Right cardiac atrium (tissue), 5 donors: ENCODE measurements at regions not wholly inside any gene's neighbourhood (a gene's known extent, or its start where the extent isn't known, plus 50 kb on each side); places are given as distances from the start of the nearest gene placed in this dataset.
A peak's percentile ranks its signal among the peaks of the same experiment; 100 is the strongest.

Experiments
- ATAC-seq, 2 donors: fragments of 200-7000 bp; cut with Tn5 transposase; one replicate each; pipeline versions ENCODE4 v1.8.0 to v1.9.1; 2020; ENCODE audit warnings: moderate library complexity in 2 of 2, mild to moderate bottlenecking in 1 of 2
- DNase-seq, 3 donors: peaks; one replicate each; pipeline ENCODE4 v3.0.0-alpha.2; 2020
- H3K27ac ChIP-seq: one replicate; pipeline ENCODE4 v1.5.1; 2013; ENCODE audit warnings: mild to moderate bottlenecking, low read length, control low read depth, moderate library complexity
- H3K27me3 ChIP-seq: one replicate; pipeline ENCODE4 v1.6.1; 2013; ENCODE audit not compliant: control insufficient read depth, insufficient read depth
- H3K4me1 ChIP-seq: one replicate; pipeline ENCODE4 v1.6.1; 2013; ENCODE audit warnings: low read length; ENCODE audit not compliant: control insufficient read depth, insufficient read depth
- H3K4me3 ChIP-seq: one replicate; pipeline ENCODE4 v1.5.1; 2013; ENCODE audit warnings: low read length, control low read depth
- H3K9me3 ChIP-seq: one replicate; pipeline ENCODE4 v1.6.1; 2013; ENCODE audit warnings: low read length; ENCODE audit not compliant: control insufficient read depth
- WGBS: extraction: QIAGEN DNeasy Blood & Tissue Kit; methylation state at CpG from one replicate; pipeline ENCODE4 v1.1.7; 2013; 5-methylcytosine and 5-hydroxymethylcytosine counted together
- intact Hi-C, 4 donors: fragments of 100-400 bp; cut with DNase I; formaldehyde crosslinking; loops; one replicate each; pipeline versions ENCODE4 v1.11.0 to v1.14.0; 2022 to 2023
- donor health status: healthy with polysubstance abuse.
- donor health status: DM: no; HTN: yes; CAD: no.
- donor health status: DM: no; HTN: no; CAD: no.
- donor health status: DM: no; HTN: yes; CAD: no; lungs with severe emphysema.
- donor health status: DM: yes; HTN: yes; CAD: no.

DNA sequence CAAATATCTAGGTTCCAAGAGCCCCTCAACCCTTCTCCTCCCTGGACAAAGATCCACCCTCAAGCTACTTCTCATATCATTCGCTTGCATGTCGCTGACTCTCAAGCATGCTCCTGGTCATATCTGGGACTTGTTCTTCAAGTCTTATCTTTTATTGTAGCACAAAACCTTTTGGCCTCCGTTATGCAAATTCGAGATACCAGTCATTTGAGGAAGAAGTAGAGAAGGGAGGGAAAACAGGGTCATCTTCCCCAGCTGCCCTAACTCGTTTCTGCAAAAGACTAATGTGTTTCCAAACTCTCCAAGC lies 63.8 kb upstream of the ETS2 start:
- intact Hi-C loops, result loop anchor here in 1 of 4 donors (10.0 kb wide), 1 partner anchor 263 kb away; no protein-coding TSS in a partner anchor
- H3K4me1 ChIP-seq, result no peaks in the 10 kb centered on the region
- no peaks in the 10 kb centered on the region for H3K9me3 ChIP-seq
- ATAC-seq (no peak), DNase-seq (no peak)
- no peak overlapping the region for H3K27ac ChIP-seq
- WGBS, result 85% methylated on average over 5 of the region's 5 CpGs
- no peaks in the 10 kb centered on the region for H3K27me3 ChIP-seq
- H3K4me3 ChIP-seq, result no peak overlapping the region

DNA sequence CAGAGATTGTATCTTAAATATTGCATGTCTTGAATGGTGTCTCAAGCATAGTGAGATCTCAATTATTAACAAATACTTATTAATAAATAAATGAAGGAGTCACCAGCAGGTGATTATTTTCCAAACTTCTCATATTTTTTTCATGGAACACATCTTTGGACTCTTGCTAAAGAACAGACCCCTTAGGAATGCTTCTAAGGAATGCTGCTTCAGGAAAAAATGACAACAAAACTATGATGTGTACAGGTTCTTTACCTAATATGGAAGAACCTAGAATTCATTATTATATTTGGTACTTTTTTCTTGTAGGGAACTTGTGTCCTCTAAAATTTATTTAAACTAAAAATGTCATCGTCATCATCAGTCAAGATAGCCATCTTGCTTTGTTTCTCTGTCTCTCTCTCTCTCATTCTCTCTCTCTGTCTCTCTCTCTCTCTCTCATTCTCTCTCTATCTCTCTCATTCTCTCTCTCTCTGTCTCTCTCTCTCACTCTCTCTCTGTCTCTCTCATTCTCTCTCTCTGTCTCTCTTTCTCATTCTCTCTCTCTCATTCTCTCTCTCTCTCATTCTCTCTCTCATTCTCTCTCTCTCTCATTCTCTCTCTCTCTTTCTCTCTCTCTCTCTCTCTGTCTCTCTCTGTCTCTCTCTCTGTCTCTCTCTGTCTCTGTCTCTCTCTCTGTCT lies 63.0 kb upstream of the ETS2 start:
- no peak for DNase-seq
- ATAC-seq, result no peak
- Histone ChIP-seq H3K27me3 (no peaks in the 10 kb centered on the region), H3K4me1 (no peaks in the 10 kb centered on the region), H3K9me3 (no peaks in the 10 kb centered on the region), H3K4me3 (no peak overlapping the region), H3K27ac (no peak overlapping the region)
- 96% methylated on average over 1 of the region's 1 CpG for WGBS
- intact Hi-C loops, result loop anchor here in 1 of 4 donors (10.0 kb wide), 1 partner anchor 262 kb away; no protein-coding TSS in a partner anchor

DNA sequence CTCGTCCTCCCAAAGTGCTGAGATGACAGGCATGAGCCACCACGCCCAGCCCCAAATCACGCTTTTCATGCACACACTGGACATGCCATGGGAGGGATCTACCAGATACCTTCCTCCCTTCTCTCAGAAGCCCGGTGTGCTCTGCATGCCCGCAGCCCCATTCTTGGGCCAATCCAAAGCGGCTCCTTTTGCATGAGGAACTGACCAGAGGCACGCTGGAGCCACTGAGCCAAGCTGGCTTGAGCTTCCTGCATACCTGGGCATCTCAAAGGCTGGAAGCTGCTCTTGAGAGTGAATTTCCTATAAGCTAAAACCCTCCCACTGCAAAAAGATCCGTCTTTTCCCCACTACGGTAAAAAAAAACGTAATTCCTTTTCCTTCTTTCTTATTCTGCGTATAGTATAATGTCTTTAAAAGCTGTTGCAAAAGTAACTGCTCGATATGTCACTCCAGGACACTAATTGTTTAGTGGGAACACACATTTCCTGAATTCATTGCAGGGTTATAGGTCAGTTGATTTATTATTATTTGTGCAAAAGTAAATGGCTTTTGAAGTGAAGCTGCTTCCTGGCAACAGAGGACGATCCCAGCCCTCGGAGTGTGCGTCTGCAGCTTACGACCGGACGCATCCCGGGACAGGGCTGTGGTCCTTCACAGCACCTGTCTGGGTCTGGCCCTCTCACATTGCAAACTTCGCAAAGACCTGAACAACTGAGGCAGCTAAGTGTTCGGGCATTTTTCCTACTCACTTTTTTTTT lies 61.8 kb upstream of the ETS2 start:
- intact Hi-C loops, result loop anchor here in 1 of 4 donors (10.0 kb wide), 1 partner anchor 261 kb away; no protein-coding TSS in a partner anchor

DNA sequence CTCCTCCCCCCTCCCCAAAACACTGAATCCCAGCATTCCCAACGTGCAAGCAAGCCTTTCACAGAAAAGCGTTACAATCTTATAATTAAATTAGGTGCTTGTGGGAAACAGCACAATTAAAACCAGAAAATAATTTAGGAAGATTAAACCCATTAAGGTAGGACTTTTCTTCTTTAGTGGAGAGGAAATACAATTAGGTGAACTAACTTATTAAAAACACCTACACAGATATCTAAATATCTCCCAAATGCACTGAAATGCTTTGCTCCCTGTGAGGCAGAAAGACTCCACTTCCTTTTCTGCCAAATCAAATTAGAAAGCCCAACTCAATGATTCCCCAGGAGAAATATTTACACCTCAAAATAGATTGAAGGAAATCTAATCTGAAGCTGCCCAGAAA lies 60.9 kb upstream of the ETS2 start:
- intact Hi-C loops, result loop anchor here in 1 of 4 donors (10.0 kb wide), 1 partner anchor 260 kb away; no protein-coding TSS in a partner anchor
- H3K4me3 ChIP-seq, result no peak overlapping the region
- H3K4me1 ChIP-seq, result no peaks in the 10 kb centered on the region
- H3K27me3 ChIP-seq, result no peaks in the 10 kb centered on the region
- ATAC-seq (no peak), DNase-seq (no peak)
- no peaks in the 10 kb centered on the region for H3K9me3 ChIP-seq
- 80% methylated on average over 2 of the region's 2 CpGs for WGBS
- H3K27ac ChIP-seq, result no peak overlapping the region

More for the DNA sequence above, 61.8 kb upstream of the ETS2 start:
- H3K27ac ChIP-seq, result peak overlapping the region; percentile 23
- H3K4me1 ChIP-seq, result no peaks in the 10 kb centered on the region
- no peak overlapping the region for H3K4me3 ChIP-seq
- DNase-seq (peak in 1 of 3 donors; percentile 16), ATAC-seq (no peak)
- no peaks in the 10 kb centered on the region for H3K27me3 ChIP-seq
- 76% methylated on average over 21 of the region's 21 CpGs for WGBS
- no peaks in the 10 kb centered on the region for H3K9me3 ChIP-seq

DNA sequence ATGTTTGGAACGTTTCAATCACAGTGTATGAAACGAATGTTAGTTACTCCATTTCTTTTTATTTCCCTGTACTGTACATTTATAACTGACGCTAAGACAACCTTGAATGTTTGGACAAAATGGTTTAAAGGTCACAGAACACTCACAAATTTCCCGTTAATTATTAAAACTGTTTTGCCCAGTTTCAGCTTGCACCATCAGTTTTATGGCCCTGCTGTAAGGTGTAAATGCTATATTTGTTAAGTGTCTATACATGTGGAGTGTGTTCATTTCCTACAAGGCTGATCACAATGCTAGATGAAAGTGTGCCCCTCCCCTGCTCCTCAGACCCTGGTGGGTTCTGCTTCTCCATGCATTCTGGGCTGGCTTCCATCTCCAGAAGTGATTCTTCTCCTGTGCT lies 57.9 kb upstream of the ETS2 start:
- no peak overlapping the region for H3K4me3 ChIP-seq
- no peaks in the 10 kb centered on the region for H3K9me3 ChIP-seq
- H3K27ac ChIP-seq, result no peak overlapping the region
- DNase-seq, result no peak
- WGBS, result 54% methylated on average over 4 of the region's 4 CpGs
- ATAC-seq, result no peak
- H3K27me3 ChIP-seq, result no peaks in the 10 kb centered on the region
- intact Hi-C loops, result loop anchor here in 1 of 4 donors (10.0 kb wide), 1 partner anchor 257 kb away; no protein-coding TSS in a partner anchor
- no peaks in the 10 kb centered on the region for H3K4me1 ChIP-seq

DNA sequence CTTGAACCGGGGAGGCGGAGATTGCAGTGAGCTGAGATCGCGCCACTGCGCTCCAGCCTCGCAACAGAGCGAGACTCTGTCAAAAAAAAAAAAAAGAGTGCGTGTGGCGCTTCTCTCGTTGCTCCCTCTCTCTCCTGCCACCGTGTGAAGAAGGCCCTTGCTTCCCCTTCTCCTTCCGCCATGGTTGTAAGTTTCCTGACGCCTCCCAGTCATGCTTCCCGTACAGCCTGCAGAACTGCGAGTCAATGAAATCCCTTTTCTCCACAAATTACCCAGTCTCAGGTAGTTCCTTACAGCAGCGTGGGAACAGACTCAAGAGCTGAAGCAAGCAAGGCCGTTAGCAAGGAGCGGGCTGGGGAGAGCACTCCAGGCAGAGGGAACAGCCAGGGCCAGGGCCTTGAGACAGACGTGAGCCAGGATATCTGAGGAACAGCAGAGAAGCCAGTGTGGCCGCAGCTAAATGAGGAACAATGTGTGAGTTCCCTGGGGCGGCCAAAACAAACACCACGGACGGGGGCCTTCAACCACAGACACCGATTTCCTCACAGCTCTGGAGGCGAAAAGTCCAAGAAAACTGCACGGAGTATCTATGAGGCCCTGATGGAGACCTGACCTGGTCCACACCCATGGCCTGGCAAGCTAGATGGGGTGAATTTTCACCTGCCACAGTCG lies 54.2 kb upstream of the ETS2 start:
- intact Hi-C loops, result no loop called here
- WGBS, result 72% methylated on average over 25 of the region's 27 CpGs
- H3K9me3 ChIP-seq, result no peaks in the 10 kb centered on the region
- H3K4me1 ChIP-seq, result no peaks in the 10 kb centered on the region
- DNase-seq, result peak; percentile 82 to 94 (median 88)
- no peaks in the 10 kb centered on the region for H3K27me3 ChIP-seq
- H3K4me3 ChIP-seq, result no peak overlapping the region
- ATAC-seq, result peak; percentile 92 to 95
- H3K27ac ChIP-seq, result no peak overlapping the region

DNA sequence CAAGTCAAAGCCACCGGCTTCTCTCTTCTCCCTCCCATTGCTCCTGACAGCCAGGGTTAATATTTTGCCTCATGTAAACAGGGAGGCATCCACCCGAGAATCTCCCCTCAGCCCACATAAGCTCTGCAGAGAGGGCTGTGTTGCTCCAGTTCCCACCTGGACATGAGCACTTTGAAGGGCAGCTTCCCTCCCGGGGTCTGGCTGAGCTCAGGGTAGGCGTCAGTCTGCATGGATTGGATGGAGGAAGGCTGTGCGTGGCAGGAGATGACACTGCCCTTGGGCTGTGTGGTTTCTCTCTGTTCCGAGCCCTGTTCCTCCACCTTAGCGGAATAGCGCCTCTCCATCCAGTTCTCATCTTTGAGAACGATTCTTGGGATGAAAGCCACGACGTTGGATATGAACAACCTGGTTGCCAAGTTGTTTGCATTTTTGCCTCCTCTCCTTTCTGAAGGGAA lies 53.7 kb upstream of the ETS2 start:
- Histone ChIP-seq H3K27me3 (no peaks in the 10 kb centered on the region), H3K4me1 (no peaks in the 10 kb centered on the region), H3K27ac (no peak overlapping the region), H3K4me3 (no peak overlapping the region), H3K9me3 (no peaks in the 10 kb centered on the region)
- WGBS, result 80% methylated on average over 11 of the region's 11 CpGs
- intact Hi-C loops, result no loop called here
- ATAC-seq (peak in 1 of 2 donors; percentile 28), DNase-seq (no peak)

DNA sequence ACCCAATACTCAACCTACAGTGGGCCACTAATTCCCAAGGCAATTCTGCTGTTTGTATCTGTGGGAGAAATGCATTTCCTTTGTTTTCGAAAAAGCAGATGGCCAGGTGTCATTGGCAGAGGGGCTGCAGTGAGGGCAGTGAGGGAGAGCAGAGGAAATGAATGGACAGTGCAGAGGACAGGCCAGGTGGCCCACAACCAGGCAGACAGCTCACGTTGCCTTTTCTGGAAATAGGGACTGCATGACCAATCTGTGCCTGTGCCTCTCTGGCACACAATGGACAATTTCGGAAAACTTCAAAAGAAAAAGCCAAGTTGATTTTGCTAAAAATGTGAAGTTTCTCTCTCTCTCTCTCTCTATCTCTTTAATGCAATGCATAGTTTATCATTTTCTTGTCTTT lies 52.6 kb upstream of the ETS2 start:
- Histone ChIP-seq H3K27ac (no peak overlapping the region), H3K4me3 (no peak overlapping the region), H3K9me3 (no peaks in the 10 kb centered on the region), H3K27me3 (no peaks in the 10 kb centered on the region), H3K4me1 (no peaks in the 10 kb centered on the region)
- DNase-seq, result no peak
- 67% methylated on average over 3 of the region's 3 CpGs for WGBS
- intact Hi-C loops, result no loop called here
- ATAC-seq, result no peak

DNA sequence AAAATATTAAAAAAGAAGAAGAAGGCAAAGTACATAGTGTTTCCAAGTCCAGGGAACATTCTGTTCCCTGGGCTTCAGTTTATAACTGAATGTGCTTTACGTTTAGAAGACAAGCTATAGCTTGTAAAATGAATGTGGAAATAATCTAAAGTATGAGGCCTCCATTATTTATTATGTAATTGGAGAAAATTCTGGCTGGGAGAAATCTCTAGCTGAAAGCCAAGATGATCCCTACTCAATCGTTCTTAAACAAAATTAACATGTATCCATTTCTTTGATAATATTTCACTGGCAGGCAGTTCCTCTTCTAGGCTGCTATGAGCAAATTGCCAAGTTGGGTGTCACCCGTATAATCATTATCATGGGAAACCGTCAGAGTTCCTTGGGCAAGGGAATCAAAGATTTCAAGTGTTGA lies 52.2 kb upstream of the ETS2 start:
- no peaks in the 10 kb centered on the region for H3K4me1 ChIP-seq
- no peak for DNase-seq

More for the DNA sequence above, 52.2 kb upstream of the ETS2 start:
- intact Hi-C loops, result no loop called here
- no peak for ATAC-seq
- H3K4me3 ChIP-seq, result no peak overlapping the region
- no peak overlapping the region for H3K27ac ChIP-seq
- no peaks in the 10 kb centered on the region for H3K9me3 ChIP-seq
- 41% methylated on average over 4 of the region's 4 CpGs for WGBS
- H3K27me3 ChIP-seq, result no peaks in the 10 kb centered on the region
